ENCODE measurements at regions not wholly inside any gene's neighbourhood (a gene's known extent, or its start where the extent isn't known, plus 50 kb on each side); places are given as distances from the start of the nearest gene placed in this dataset.

DNA sequence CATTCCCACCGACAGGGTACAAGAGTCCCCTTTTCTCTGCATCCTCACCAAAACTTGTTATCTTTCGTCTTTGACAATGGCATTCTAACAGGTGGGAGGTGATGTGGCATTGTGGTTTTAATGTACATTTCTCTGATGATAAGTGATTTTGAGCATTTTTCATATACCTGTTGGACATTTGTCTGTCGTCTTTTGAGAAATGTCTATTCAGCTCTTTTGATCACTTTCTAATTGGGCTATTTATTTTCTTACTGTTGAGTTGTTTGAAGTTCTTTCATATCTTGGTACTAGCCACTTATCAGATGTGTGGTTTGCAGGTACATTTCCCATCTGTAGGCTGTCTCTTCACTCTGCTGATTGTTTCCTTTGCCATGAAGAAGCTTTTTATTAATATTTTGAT is 219.0 kb upstream of the SOX1 start:
- Histone ChIP-seq H3K27me3 (peaks cover 28% of the 10 kb centered on the region), H3K9me3 (no peaks in the 10 kb centered on the region), H3K4me1 (no peaks in the 10 kb centered on the region), H3K27ac (no peak overlapping the region), H3K36me3 (no peaks in the 10 kb centered on the region), H3K4me3 (no peak overlapping the region)
- 96% methylated on average over 3 of the region's 3 CpGs for WGBS
- DNase-seq (ENCODE audit: low spot score in 2 of 2): no peak
- no peak for TF ChIP-seq POLR2AphosphoS5 (IDR thresholded peaks at IDR 0.05)
- no peak for TF ChIP-seq EP300 (IDR thresholded peaks at IDR 0.05)
- TF ChIP-seq POLR2A (IDR thresholded peaks at IDR 0.05): no peak
- TF ChIP-seq, protein P1, sequence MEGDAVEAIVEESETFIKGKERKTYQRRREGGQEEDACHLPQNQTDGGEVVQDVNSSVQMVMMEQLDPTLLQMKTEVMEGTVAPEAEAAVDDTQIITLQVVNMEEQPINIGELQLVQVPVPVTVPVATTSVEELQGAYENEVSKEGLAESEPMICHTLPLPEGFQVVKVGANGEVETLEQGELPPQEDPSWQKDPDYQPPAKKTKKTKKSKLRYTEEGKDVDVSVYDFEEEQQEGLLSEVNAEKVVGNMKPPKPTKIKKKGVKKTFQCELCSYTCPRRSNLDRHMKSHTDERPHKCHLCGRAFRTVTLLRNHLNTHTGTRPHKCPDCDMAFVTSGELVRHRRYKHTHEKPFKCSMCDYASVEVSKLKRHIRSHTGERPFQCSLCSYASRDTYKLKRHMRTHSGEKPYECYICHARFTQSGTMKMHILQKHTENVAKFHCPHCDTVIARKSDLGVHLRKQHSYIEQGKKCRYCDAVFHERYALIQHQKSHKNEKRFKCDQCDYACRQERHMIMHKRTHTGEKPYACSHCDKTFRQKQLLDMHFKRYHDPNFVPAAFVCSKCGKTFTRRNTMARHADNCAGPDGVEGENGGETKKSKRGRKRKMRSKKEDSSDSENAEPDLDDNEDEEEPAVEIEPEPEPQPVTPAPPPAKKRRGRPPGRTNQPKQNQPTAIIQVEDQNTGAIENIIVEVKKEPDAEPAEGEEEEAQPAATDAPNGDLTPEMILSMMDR (IDR thresholded peaks at IDR 0.05): no peak

DNA sequence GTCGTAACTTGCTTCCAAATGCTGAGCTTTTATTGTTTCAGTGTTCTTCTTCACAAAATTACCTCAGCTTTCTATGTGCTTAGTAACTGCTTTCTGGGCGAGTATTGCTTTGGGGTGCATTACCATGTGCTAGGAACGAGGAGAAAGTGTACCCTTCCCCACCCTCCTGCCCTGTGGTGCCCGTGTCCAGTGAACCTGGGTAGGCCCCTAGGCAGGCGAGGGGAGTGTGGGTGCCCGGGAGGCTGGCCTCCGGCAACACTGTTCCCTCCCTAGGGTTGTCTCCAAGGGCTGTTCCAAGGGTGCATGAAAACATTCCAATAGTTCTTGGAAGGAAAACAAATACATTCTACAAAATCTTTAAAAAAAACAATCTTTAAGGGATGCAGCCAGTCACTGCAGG is 216.5 kb upstream of the SOX1 start:
- H3K27ac ChIP-seq: no peak overlapping the region
- TF ChIP-seq POLR2AphosphoS5 (IDR thresholded peaks at IDR 0.05) (no peak), EP300 (IDR thresholded peaks at IDR 0.05) (no peak), POLR2A (IDR thresholded peaks at IDR 0.05) (no peak)
- TF ChIP-seq, protein P1 (IDR thresholded peaks at IDR 0.05): no peak
- H3K4me3 ChIP-seq: no peak overlapping the region
- peaks cover 28% of the 10 kb centered on the region for H3K27me3 ChIP-seq
- H3K36me3 ChIP-seq: no peaks in the 10 kb centered on the region
- DNase-seq (ENCODE audit: low spot score in 2 of 2): no peak
- WGBS: 66% methylated on average over 7 of the region's 7 CpGs
- H3K9me3 ChIP-seq: no peaks in the 10 kb centered on the region
- no peaks in the 10 kb centered on the region for H3K4me1 ChIP-seq

DNA sequence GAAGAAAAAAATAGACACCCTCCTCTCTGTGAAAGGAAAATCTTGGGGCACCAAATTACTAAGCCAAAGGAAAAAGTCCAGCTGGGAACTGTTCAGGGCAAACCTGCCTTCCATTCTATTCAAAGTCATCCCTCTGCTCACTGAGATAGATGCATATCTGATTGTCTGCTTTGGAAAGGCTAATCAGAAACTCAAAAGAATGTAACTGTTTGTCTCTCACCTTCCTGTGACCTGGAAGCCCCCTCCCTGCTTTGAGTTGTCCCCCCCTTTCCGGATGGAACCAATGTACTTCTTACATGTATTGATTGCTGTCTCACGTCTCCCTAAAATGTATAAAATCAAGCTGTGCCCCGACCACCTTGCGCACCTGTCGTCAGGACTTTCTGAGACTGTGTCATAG is 216.0 kb upstream of the SOX1 start:
- 80% methylated on average over 5 of the region's 5 CpGs for WGBS
- DNase-seq (ENCODE audit: low spot score in 2 of 2): no peak
- TF ChIP-seq POLR2A (IDR thresholded peaks at IDR 0.05) (no peak), POLR2AphosphoS5 (IDR thresholded peaks at IDR 0.05) (no peak), EP300 (IDR thresholded peaks at IDR 0.05) (no peak)
- TF ChIP-seq, protein P1 (IDR thresholded peaks at IDR 0.05): no peak
- Histone ChIP-seq H3K27me3 (peaks cover 23% of the 10 kb centered on the region), H3K9me3 (no peaks in the 10 kb centered on the region), H3K27ac (no peak overlapping the region), H3K4me3 (no peak overlapping the region), H3K4me1 (no peaks in the 10 kb centered on the region), H3K36me3 (no peaks in the 10 kb centered on the region)

DNA sequence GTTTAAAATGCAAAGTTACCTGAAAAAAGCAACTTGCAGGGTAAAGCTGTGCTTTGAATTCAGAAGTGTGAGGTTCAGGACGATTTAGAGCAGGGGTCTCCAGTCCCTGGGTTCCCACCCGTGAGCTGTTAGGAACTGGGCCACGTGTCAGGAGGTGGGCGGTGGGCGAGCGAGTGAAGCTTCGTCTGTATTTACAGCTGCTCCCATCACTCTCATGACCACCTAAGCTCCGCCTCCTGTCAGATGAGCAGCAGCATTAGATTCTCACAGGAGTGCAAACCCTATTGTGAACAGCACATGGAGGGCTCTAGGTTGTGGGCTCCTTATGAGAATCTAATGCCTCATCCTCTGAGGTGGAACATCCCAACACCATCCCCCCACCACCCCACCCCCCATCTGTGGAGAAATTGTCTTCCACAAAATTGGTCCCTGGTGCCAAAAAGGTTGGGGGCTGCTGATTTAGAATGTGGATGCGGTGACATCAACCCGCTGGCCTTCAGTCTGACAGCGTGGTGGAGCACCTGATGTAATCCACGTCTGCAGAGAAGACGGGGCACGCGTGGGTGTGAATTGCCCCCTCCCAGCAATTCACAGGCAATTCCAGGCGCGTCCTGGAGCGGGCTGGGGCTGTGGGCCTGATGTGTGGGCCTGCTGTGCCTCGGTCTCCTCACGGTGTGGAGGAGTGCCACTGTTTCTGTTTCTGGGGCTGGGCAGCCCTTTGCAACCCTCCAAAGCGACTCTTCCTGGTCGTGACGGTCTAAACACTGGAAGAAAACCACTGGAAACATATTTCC is 214.0 kb upstream of the SOX1 start:
- 55% methylated on average over 12 of the region's 23 CpGs for WGBS
- DNase-seq (ENCODE audit: low spot score in 2 of 2): no peak
- Histone ChIP-seq H3K36me3 (no peaks in the 10 kb centered on the region), H3K27ac (no peak overlapping the region), H3K4me1 (no peaks in the 10 kb centered on the region), H3K9me3 (no peaks in the 10 kb centered on the region), H3K27me3 (peaks cover 15% of the 10 kb centered on the region), H3K4me3 (no peak overlapping the region)
- TF ChIP-seq, protein P1 (IDR thresholded peaks at IDR 0.05): no peak
- no peak for TF ChIP-seq POLR2A (IDR thresholded peaks at IDR 0.05)
- no peak for TF ChIP-seq POLR2AphosphoS5 (IDR thresholded peaks at IDR 0.05)
- no peak for TF ChIP-seq EP300 (IDR thresholded peaks at IDR 0.05)

DNA sequence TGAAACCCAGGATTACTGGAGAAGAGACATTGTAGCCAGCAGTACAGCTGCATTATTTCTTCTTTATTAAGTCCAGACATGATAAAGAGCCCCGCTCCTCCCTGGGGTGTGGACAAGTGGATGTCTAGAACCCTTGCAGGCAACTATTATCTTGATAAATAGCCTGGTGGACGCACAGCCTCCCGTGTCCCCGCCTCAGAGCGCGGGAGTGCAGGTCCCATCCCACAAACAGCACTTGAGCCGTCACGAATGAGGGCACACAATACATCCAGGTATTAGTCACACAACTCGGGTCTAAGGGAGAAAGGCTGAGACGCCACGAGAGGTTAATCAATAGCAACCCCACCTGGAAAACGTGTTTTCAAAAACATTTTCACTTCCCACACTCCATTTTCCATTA is 213.2 kb upstream of the SOX1 start:
- Histone ChIP-seq H3K27me3 (peaks cover 15% of the 10 kb centered on the region), H3K4me1 (no peaks in the 10 kb centered on the region), H3K27ac (no peak overlapping the region), H3K4me3 (no peak overlapping the region), H3K36me3 (no peaks in the 10 kb centered on the region), H3K9me3 (no peaks in the 10 kb centered on the region)
- TF ChIP-seq, protein P1 (IDR thresholded peaks at IDR 0.05): no peak
- TF ChIP-seq POLR2A (IDR thresholded peaks at IDR 0.05) (no peak), EP300 (IDR thresholded peaks at IDR 0.05) (no peak), POLR2AphosphoS5 (IDR thresholded peaks at IDR 0.05) (no peak)
- DNase-seq (ENCODE audit: low spot score in 2 of 2): no peak
- WGBS: 49% methylated on average over 12 of the region's 12 CpGs

Measured in suprapubic skin (tissue), 4 donors.